ENCODE measurements at regions not wholly inside any gene's neighbourhood (a gene's known extent, or its start where the extent isn't known, plus 50 kb on each side); places are given as distances from the start of the nearest gene placed in this dataset.
A peak's percentile ranks its signal among the peaks of the same experiment; 100 is the strongest.

DNA sequence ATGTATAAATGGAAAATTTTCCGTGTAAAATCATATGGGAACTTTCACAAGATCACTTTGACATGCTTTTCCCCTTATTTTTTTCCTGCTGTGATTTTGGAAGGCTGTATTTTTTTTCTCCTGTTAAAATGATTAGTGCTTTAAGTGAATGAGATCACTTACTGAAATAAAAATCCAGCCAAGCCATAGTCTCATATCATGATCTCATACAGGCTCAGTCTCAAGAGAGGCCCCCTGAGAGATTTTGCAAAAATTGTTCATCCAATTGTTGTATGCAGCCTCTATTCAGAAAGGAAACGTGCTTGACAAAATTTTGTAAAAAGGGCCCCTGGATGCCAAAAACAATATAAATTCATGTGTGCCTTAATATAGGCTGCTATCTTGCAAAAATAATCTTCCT lies 528.2 kb downstream of the HDGFL1 start:
- peak; percentile 36 for DNase-seq (ENCODE audit: insufficient read length, low spot score, missing footprints)
- no peaks in the 10 kb centered on the region for H3K27me3 ChIP-seq (ENCODE audit: insufficient read depth, low read length)
- no peaks in the 10 kb centered on the region for H3K36me3 ChIP-seq (ENCODE audit: insufficient read depth, low read length)
- H3K4me3 ChIP-seq (ENCODE audit: insufficient read depth, low read length): no peak overlapping the region
- H3K4me1 ChIP-seq (ENCODE audit: insufficient read depth, low read length): peaks cover 4% of the 10 kb centered on the region
- no peak overlapping the region for H3K4me2 ChIP-seq (ENCODE audit: insufficient read depth, low read length)
- no peak overlapping the region for H3K27ac ChIP-seq (ENCODE audit: low read depth, low read length)
- TF ChIP-seq, protein P1, sequence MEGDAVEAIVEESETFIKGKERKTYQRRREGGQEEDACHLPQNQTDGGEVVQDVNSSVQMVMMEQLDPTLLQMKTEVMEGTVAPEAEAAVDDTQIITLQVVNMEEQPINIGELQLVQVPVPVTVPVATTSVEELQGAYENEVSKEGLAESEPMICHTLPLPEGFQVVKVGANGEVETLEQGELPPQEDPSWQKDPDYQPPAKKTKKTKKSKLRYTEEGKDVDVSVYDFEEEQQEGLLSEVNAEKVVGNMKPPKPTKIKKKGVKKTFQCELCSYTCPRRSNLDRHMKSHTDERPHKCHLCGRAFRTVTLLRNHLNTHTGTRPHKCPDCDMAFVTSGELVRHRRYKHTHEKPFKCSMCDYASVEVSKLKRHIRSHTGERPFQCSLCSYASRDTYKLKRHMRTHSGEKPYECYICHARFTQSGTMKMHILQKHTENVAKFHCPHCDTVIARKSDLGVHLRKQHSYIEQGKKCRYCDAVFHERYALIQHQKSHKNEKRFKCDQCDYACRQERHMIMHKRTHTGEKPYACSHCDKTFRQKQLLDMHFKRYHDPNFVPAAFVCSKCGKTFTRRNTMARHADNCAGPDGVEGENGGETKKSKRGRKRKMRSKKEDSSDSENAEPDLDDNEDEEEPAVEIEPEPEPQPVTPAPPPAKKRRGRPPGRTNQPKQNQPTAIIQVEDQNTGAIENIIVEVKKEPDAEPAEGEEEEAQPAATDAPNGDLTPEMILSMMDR (IDR thresholded peaks at IDR 0.05; ENCODE audit: extremely low read depth, low read depth, low read length): no peak
- H3K9me3 ChIP-seq (ENCODE audit: low read depth, low read length): no peaks in the 10 kb centered on the region
- no peaks in the 10 kb centered on the region for H4K20me1 ChIP-seq (ENCODE audit: insufficient read depth, low read length)
- no peaks in the 10 kb centered on the region for H3K79me2 ChIP-seq (ENCODE audit: insufficient read depth, low read length)
- H2AFZ ChIP-seq (ENCODE audit: low read length): no peak overlapping the region

DNA sequence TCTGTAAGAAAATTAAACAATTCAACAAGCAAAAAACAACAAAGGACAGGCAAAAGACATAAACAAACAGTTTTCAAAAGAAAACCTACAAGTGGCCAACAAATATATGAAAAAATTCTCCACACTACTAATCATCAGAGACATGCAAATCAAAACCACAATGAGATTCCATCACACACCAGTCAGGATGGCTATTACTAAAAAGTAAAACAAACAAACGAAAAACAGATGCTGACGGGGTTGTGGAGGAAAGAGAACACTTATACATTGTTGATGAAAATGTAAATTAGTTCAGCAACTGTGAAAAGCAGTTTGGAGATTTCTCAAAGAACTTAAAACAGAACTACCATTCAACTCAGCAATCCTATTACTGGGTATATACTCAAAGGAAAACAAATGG lies 537.6 kb downstream of the HDGFL1 start:
- no peak for DNase-seq (ENCODE audit: insufficient read length, low spot score, missing footprints)
- H3K36me3 ChIP-seq (ENCODE audit: insufficient read depth, low read length): no peaks in the 10 kb centered on the region
- TF ChIP-seq, protein P1 (IDR thresholded peaks at IDR 0.05; ENCODE audit: extremely low read depth, low read depth, low read length): no peak
- no peaks in the 10 kb centered on the region for H3K9me3 ChIP-seq (ENCODE audit: low read depth, low read length)
- H2AFZ ChIP-seq (ENCODE audit: low read length): peak overlapping the region; percentile 7
- H3K4me1 ChIP-seq (ENCODE audit: insufficient read depth, low read length): peaks cover 6% of the 10 kb centered on the region
- no peaks in the 10 kb centered on the region for H3K27me3 ChIP-seq (ENCODE audit: insufficient read depth, low read length)
- H3K4me2 ChIP-seq (ENCODE audit: insufficient read depth, low read length): no peak overlapping the region
- H4K20me1 ChIP-seq (ENCODE audit: insufficient read depth, low read length): no peaks in the 10 kb centered on the region
- H3K4me3 ChIP-seq (ENCODE audit: insufficient read depth, low read length): no peak overlapping the region
- no peak overlapping the region for H3K27ac ChIP-seq (ENCODE audit: low read depth, low read length)
- H3K79me2 ChIP-seq (ENCODE audit: insufficient read depth, low read length): no peaks in the 10 kb centered on the region

DNA sequence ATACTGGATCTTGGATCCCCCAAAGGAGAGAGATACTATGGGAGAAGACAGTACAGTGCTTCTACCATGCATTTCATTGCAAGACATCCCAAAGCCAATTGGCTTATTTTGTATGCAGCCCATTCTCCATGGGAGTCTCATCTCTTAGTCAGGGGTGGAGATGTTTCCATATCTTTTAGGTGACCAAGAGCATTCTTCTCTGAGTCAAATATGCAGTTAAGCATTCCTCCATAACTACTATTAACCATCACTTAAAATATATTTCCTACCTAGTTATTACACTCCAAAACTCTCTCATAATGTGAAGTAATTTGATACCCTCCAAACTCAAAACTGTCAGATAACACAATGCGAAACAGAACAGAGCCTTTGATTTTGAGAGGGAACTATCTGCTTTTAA lies 542.6 kb downstream of the HDGFL1 start:
- DNase-seq (ENCODE audit: insufficient read length, low spot score, missing footprints): no peak
- H2AFZ ChIP-seq (ENCODE audit: low read length): no peak overlapping the region
- TF ChIP-seq, protein P1 (IDR thresholded peaks at IDR 0.05; ENCODE audit: extremely low read depth, low read depth, low read length): no peak
- peaks cover 6% of the 10 kb centered on the region for H3K9me3 ChIP-seq (ENCODE audit: low read depth, low read length)
- no peaks in the 10 kb centered on the region for H4K20me1 ChIP-seq (ENCODE audit: insufficient read depth, low read length)
- peaks cover 6% of the 10 kb centered on the region for H3K4me1 ChIP-seq (ENCODE audit: insufficient read depth, low read length)
- no peaks in the 10 kb centered on the region for H3K79me2 ChIP-seq (ENCODE audit: insufficient read depth, low read length)
- no peak overlapping the region for H3K4me3 ChIP-seq (ENCODE audit: insufficient read depth, low read length)
- H3K27ac ChIP-seq (ENCODE audit: low read depth, low read length): peak overlapping the region; percentile 27
- no peaks in the 10 kb centered on the region for H3K27me3 ChIP-seq (ENCODE audit: insufficient read depth, low read length)
- H3K4me2 ChIP-seq (ENCODE audit: insufficient read depth, low read length): no peak overlapping the region
- H3K36me3 ChIP-seq (ENCODE audit: insufficient read depth, low read length): no peaks in the 10 kb centered on the region

DNA sequence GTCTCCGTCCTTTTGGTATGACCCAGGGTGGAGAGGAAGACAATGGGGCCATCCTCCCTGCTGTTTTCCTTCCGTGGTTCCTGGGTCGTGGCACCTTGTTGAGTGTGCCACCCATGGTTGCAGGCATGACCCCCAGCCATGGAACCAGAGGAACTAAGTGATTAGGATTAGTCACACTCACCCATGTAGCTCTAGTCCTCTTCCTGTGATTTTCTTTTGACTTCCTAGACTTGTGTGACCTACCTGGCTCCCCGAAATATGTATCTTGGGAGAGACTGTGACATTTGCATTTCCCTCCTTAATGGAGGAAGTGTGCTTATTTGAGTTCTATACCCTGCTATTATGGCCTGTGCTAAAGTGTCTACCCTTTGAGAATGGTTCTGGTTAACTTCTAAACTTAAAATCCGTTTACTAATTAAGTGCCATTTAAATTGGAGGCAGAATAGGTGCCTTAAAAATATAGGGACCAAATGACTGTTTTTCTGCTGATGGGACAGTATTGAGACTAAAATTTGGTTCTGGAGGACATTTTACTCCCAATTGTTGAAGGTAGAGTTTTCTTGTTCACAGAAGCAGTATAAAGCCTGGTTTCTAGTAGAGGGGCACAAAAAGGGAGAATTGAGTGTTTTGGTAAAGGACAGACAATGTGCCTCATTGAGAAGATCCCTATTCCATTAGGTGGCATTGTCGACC lies 545.6 kb downstream of the HDGFL1 start:
- no peak for DNase-seq (ENCODE audit: insufficient read length, low spot score, missing footprints)
- H3K36me3 ChIP-seq (ENCODE audit: insufficient read depth, low read length): no peaks in the 10 kb centered on the region
- peaks cover 6% of the 10 kb centered on the region for H3K9me3 ChIP-seq (ENCODE audit: low read depth, low read length)
- no peak overlapping the region for H3K4me2 ChIP-seq (ENCODE audit: insufficient read depth, low read length)
- TF ChIP-seq, protein P1 (IDR thresholded peaks at IDR 0.05; ENCODE audit: extremely low read depth, low read depth, low read length): no peak
- H3K4me1 ChIP-seq (ENCODE audit: insufficient read depth, low read length): no peaks in the 10 kb centered on the region
- no peak overlapping the region for H3K4me3 ChIP-seq (ENCODE audit: insufficient read depth, low read length)
- H3K27ac ChIP-seq (ENCODE audit: low read depth, low read length): no peak overlapping the region
- no peaks in the 10 kb centered on the region for H3K27me3 ChIP-seq (ENCODE audit: insufficient read depth, low read length)
- H4K20me1 ChIP-seq (ENCODE audit: insufficient read depth, low read length): no peaks in the 10 kb centered on the region
- no peaks in the 10 kb centered on the region for H3K79me2 ChIP-seq (ENCODE audit: insufficient read depth, low read length)
- H2AFZ ChIP-seq (ENCODE audit: low read length): no peak overlapping the region

All from osteoblast (primary cell).